Small intestine (tissue), 7 donors: ENCODE measurements at regions not wholly inside any gene's neighbourhood (a gene's known extent, or its start where the extent isn't known, plus 50 kb on each side); places are given as distances from the start of the nearest gene placed in this dataset.

Source experiments
- DNase-seq, 2 donors: peaks; one replicate each; pipeline versions ENCODE4 v3.0.0 to v3.0.0-alpha.2; 2013
- FAIRE-seq: peaks from 2 replicates; lab custom pipeline; 2012; peaks lifted over from hg19 to GRCh38; lab: Jason Lieb, UNC
- H3K27ac ChIP-seq, 3 donors: one replicate each; pipeline ENCODE4 v1.5.1; 2013; ENCODE audit warnings: low read length in 2 of 3, mild to moderate bottlenecking in 2 of 3, control low read depth in 1 of 3, inconsistent platforms in 1 of 3, low read depth in 1 of 3, moderate library complexity in 1 of 3
- H3K27me3 ChIP-seq, 3 donors: one replicate each; pipeline ENCODE4 v1.6.1; 2013; ENCODE audit warnings: low read length in 3 of 3, inconsistent platforms in 1 of 3; ENCODE audit not compliant: control insufficient read depth in 3 of 3, insufficient read depth in 3 of 3
- H3K36me3 ChIP-seq, 3 donors: one replicate each; pipeline ENCODE4 v1.6.1; 2013; ENCODE audit warnings: low read length in 3 of 3, inconsistent platforms in 1 of 3, low read depth in 1 of 3, mild to moderate bottlenecking in 1 of 3, moderate library complexity in 1 of 3; ENCODE audit not compliant: control insufficient read depth in 3 of 3, insufficient read depth in 2 of 3
- H3K4me1 ChIP-seq, 3 donors: one replicate each; pipeline ENCODE4 v1.6.1; 2013; ENCODE audit warnings: low read length in 2 of 3, inconsistent platforms in 1 of 3, low read depth in 1 of 3, mild to moderate bottlenecking in 1 of 3, moderate library complexity in 1 of 3; ENCODE audit not compliant: control insufficient read depth in 3 of 3, insufficient read depth in 2 of 3
- H3K4me3 ChIP-seq, 3 donors: one replicate each; pipeline ENCODE4 v1.5.1; 2013; ENCODE audit warnings: low read length in 3 of 3, control low read depth in 1 of 3, inconsistent platforms in 1 of 3, low read depth in 1 of 3, mild to moderate bottlenecking in 1 of 3, moderate library complexity in 1 of 3
- H3K9me3 ChIP-seq, 2 donors: one replicate each; pipeline ENCODE4 v1.6.1; 2013; ENCODE audit warnings: low read depth in 1 of 2, low read length in 1 of 2; ENCODE audit not compliant: control insufficient read depth in 2 of 2, insufficient read depth in 1 of 2
- WGBS, 3 donors: extraction: QIAGEN DNeasy Blood & Tissue Kit; methylation state at CpG; one replicate each; pipeline ENCODE4 v1.1.7; 2013; 5-methylcytosine and 5-hydroxymethylcytosine counted together
- donor health status: healthy with polysubstance abuse.
- donor health status: control.
- donor health status: control.
- donor health status: Bipolar disorder and iron deficiency.
- donor health status: healthy.

- DNase-seq (no peak), FAIRE-seq (no peak)
- no peaks in the 10 kb centered on the region for H3K36me3 ChIP-seq
- no peaks in the 10 kb centered on the region for H3K9me3 ChIP-seq
- H3K27me3 ChIP-seq, result no peaks in the 10 kb centered on the region
- H3K27ac ChIP-seq, result no peak overlapping the region
- WGBS, 3 donors, result 77 to 91% (median 89%) methylated on average over 2 of the region's 2 CpGs
- H3K4me1 ChIP-seq, result no peaks in the 10 kb centered on the region
- no peak overlapping the region for H3K4me3 ChIP-seq
Measured at GRCh38 chr9:118929287-118929686, 439.9 kb downstream of the BRINP1 start.

- Histone ChIP-seq H3K4me1 (no peaks in the 10 kb centered on the region), H3K9me3 (no peaks in the 10 kb centered on the region), H3K36me3 (no peaks in the 10 kb centered on the region), H3K27ac (no peak overlapping the region), H3K27me3 (no peaks in the 10 kb centered on the region), H3K4me3 (no peak overlapping the region)
- FAIRE-seq (no peak), DNase-seq (no peak)
- 34 to 63% (median 57%) methylated on average over 1 of the region's 1 CpG for WGBS, 3 donors
Measured at GRCh38 chr9:118931941-118932340, 437.3 kb downstream of the BRINP1 start.

GRCh38 chr9:118938581-118938980 lies 430.7 kb downstream of the BRINP1 start:
- no peaks in the 10 kb centered on the region for H3K36me3 ChIP-seq
- no peaks in the 10 kb centered on the region for H3K4me1 ChIP-seq
- no peaks in the 10 kb centered on the region for H3K27me3 ChIP-seq
- no peaks in the 10 kb centered on the region for H3K9me3 ChIP-seq
- H3K4me3 ChIP-seq, result no peak overlapping the region
- FAIRE-seq, result no peak
- DNase-seq, result no peak
- H3K27ac ChIP-seq, result no peak overlapping the region

GRCh38 chr9:118940473-118940872 lies 428.8 kb downstream of the BRINP1 start:
- Histone ChIP-seq H3K27me3 (no peaks in the 10 kb centered on the region), H3K36me3 (no peaks in the 10 kb centered on the region), H3K4me3 (no peak overlapping the region), H3K4me1 (no peaks in the 10 kb centered on the region), H3K27ac (no peak overlapping the region), H3K9me3 (no peaks in the 10 kb centered on the region)
- WGBS, 3 donors, result 31 to 35% (median 32%) methylated on average over 1 of the region's 1 CpG
- DNase-seq (no peak), FAIRE-seq (no peak)

GRCh38 chr9:118946669-118947068 lies 422.6 kb downstream of the BRINP1 start:
- Histone ChIP-seq H3K4me3 (no peak overlapping the region), H3K27ac (no peak overlapping the region), H3K4me1 (no peaks in the 10 kb centered on the region), H3K27me3 (no peaks in the 10 kb centered on the region), H3K9me3 (no peaks in the 10 kb centered on the region), H3K36me3 (no peaks in the 10 kb centered on the region)
- FAIRE-seq, result no peak
- DNase-seq, result no peak
- WGBS, 3 donors, result 78 to 84% (median 80%) methylated on average over 3 of the region's 3 CpGs

GRCh38 chr9:118954857-118955256 lies 414.4 kb downstream of the BRINP1 start:
- no peaks in the 10 kb centered on the region for H3K27me3 ChIP-seq

GRCh38 chr9:118957585-118957984 lies 411.6 kb downstream of the BRINP1 start:
- FAIRE-seq, result no peak
- H3K27ac ChIP-seq, result no peak overlapping the region
- 73 to 80% (median 78%) methylated on average over 3 of the region's 3 CpGs for WGBS, 3 donors

More at GRCh38 chr9:118954857-118955256, 414.4 kb downstream of the BRINP1 start:
- no peak overlapping the region for H3K4me3 ChIP-seq
- FAIRE-seq (no peak), DNase-seq (no peak)
- H3K36me3 ChIP-seq, result no peaks in the 10 kb centered on the region
- no peaks in the 10 kb centered on the region for H3K9me3 ChIP-seq
- 80 to 84% (median 80%) methylated on average over 2 of the region's 2 CpGs for WGBS, 3 donors
- no peak overlapping the region for H3K27ac ChIP-seq
- H3K4me1 ChIP-seq, result no peaks in the 10 kb centered on the region

GRCh38 chr9:118959366-118959765 lies 409.9 kb downstream of the BRINP1 start:
- DNase-seq, result no peak
- H3K4me1 ChIP-seq, result no peaks in the 10 kb centered on the region
- no peak overlapping the region for H3K27ac ChIP-seq
- H3K9me3 ChIP-seq, result no peaks in the 10 kb centered on the region
- no peak overlapping the region for H3K4me3 ChIP-seq
- H3K36me3 ChIP-seq, result no peaks in the 10 kb centered on the region
- 69 to 81% (median 70%) methylated on average over 5 of the region's 5 CpGs for WGBS, 3 donors
- no peak for FAIRE-seq
- H3K27me3 ChIP-seq, result no peaks in the 10 kb centered on the region

More at GRCh38 chr9:118957585-118957984, 411.6 kb downstream of the BRINP1 start:
- Histone ChIP-seq H3K36me3 (no peaks in the 10 kb centered on the region), H3K4me1 (no peaks in the 10 kb centered on the region), H3K4me3 (no peak overlapping the region), H3K27me3 (no peaks in the 10 kb centered on the region), H3K9me3 (no peaks in the 10 kb centered on the region)
- no peak for DNase-seq

- Histone ChIP-seq H3K36me3 (no peaks in the 10 kb centered on the region), H3K4me1 (no peaks in the 10 kb centered on the region), H3K4me3 (no peak overlapping the region), H3K9me3 (no peaks in the 10 kb centered on the region), H3K27me3 (no peaks in the 10 kb centered on the region), H3K27ac (no peak overlapping the region)
- no peak for FAIRE-seq
- peak in 1 of 2 donors; percentile 0 for DNase-seq
- WGBS, 3 donors, result 13 to 45% (median 27%) methylated on average over 1 of the region's 1 CpG
Measured at GRCh38 chr9:118961857-118962256, 407.4 kb downstream of the BRINP1 start.
